Cardiac fibroblast (primary cell): ENCODE measurements at regions not wholly inside any gene's neighbourhood (a gene's known extent, or its start where the extent isn't known, plus 50 kb on each side); places are given as distances from the start of the nearest gene placed in this dataset.

Experiments
- DNase-seq, 2 donors: peaks; one replicate each; pipeline versions ENCODE4 v3.0.0 to v3.0.0-alpha.2; 2010; ENCODE audit warnings: low read depth in 2 of 2
- H3K4me3 ChIP-seq, 2 donors: replicated peaks in 1 of 2; 1 replicate in 1 of 2; 2 replicates in 1 of 2; pipeline ENCODE4 v1.5.1; 2011; ENCODE audit warnings: low read depth in 2 of 2, low read length in 2 of 2, mild to moderate bottlenecking in 2 of 2, moderate library complexity in 1 of 2
- TF ChIP-seq, protein P1 (sequence below): IDR thresholded peaks from one replicate; pipeline ENCODE4 v1.5.1; 2011; ENCODE audit warnings: low read depth, mild to moderate bottlenecking, low read length, inconsistent platforms

GRCh38 chr18:27750923-27751322 is 426.0 kb downstream of the CDH2 start:
- DNase-seq, result no peak
- H3K4me3 ChIP-seq, result no peak overlapping the region
- TF ChIP-seq, protein P1, sequence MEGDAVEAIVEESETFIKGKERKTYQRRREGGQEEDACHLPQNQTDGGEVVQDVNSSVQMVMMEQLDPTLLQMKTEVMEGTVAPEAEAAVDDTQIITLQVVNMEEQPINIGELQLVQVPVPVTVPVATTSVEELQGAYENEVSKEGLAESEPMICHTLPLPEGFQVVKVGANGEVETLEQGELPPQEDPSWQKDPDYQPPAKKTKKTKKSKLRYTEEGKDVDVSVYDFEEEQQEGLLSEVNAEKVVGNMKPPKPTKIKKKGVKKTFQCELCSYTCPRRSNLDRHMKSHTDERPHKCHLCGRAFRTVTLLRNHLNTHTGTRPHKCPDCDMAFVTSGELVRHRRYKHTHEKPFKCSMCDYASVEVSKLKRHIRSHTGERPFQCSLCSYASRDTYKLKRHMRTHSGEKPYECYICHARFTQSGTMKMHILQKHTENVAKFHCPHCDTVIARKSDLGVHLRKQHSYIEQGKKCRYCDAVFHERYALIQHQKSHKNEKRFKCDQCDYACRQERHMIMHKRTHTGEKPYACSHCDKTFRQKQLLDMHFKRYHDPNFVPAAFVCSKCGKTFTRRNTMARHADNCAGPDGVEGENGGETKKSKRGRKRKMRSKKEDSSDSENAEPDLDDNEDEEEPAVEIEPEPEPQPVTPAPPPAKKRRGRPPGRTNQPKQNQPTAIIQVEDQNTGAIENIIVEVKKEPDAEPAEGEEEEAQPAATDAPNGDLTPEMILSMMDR, result no peak

GRCh38 chr18:27750014-27750413 is 426.9 kb downstream of the CDH2 start:
- DNase-seq, result peak; percentile 73 to 87
- TF ChIP-seq, protein P1, result peak; percentile 88
- no peak overlapping the region for H3K4me3 ChIP-seq

DNA sequence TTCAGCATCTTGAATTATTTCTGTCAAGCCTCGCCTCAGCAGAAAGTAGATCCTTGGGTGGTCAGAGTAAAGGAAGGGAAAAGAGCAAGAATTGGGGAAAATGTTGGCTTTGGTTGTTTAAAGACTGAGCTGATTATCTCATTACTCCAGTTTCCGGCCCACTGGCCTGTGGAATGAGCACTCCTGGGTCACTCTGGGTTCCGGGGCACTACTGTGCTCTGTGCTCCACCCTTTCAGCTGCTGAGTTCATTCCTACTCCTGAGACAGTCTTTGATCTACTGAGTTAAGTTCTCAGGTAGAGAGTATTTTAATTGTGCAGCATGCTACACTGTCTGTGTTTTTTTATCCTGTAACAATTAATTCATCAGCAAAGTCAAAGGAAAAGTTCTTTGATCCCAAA is 427.7 kb downstream of the CDH2 start:
- no peak for DNase-seq
- no peak overlapping the region for H3K4me3 ChIP-seq
- TF ChIP-seq, protein P1, result no peak

- TF ChIP-seq, protein P1, result no peak
- DNase-seq, result no peak
- H3K4me3 ChIP-seq, result no peak overlapping the region
These were observed 430.7 kb downstream of the CDH2 start for GRCh38 chr18:27746241-27746640.

DNA sequence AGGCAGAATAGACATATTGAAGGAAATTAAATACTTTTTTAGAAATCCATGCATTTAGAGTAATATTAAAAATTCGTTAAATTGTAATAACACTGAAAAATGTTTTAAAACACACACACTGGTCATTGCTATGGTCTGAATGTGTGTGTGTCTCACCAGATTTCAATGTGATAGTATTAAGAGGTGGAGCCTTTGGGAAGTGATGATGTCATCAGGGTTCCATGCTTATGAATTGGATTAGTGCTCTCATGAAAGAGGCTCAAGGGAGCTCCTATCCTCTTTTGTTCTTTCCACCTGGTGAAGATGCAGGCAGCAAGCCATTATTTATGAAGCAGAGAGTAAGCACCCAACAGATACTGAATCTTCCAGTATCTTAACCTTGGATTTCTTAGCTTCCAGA is 441.8 kb downstream of the CDH2 start:
- TF ChIP-seq, protein P1, result no peak
- no peak for DNase-seq
- H3K4me3 ChIP-seq, result no peak overlapping the region

- TF ChIP-seq, protein P1, result no peak
- no peak overlapping the region for H3K4me3 ChIP-seq
- no peak for DNase-seq
These were observed 445.7 kb downstream of the CDH2 start for GRCh38 chr18:27731211-27731610.

- H3K4me3 ChIP-seq, result no peak overlapping the region
- peak in 1 of 2 donors; percentile 46 for DNase-seq
- TF ChIP-seq, protein P1, result no peak
These were observed 448.3 kb downstream of the CDH2 start for GRCh38 chr18:27728659-27729058.
